Stimulated activated naive CD8-positive, alpha-beta T cell treated with anti-CD3 and anti-CD28 coated beads, Interleukin-15, Interleukin-2, amounts not matched to agents 100 ng/mL and 50 ng/mL, for 24 hours (primary cell): ENCODE measurements at regions not wholly inside any gene's neighbourhood (a gene's known extent, or its start where the extent isn't known, plus 50 kb on each side); places are given as distances from the start of the nearest gene placed in this dataset.
"Not testable (repeated sequence)": the region's sequence is repeated elsewhere in the genome, so short reads cannot be mapped to it uniquely, and the experiment has no call there.

Source experiments
- H3K27ac Mint-ChIP-seq: one replicate; pipeline ENCODE4 v1.8.0; 2021; ENCODE audit warnings: mild to moderate bottlenecking, mixed read lengths
- H3K27me3 Mint-ChIP-seq: one replicate; pipeline ENCODE4 v1.8.0; 2021; ENCODE audit warnings: mixed read lengths
- H3K36me3 Mint-ChIP-seq: one replicate; pipeline ENCODE4 v1.8.0; 2021; ENCODE audit warnings: low read depth, mixed read lengths
- H3K4me1 Mint-ChIP-seq: one replicate; pipeline ENCODE4 v1.8.0; 2021; ENCODE audit warnings: low read depth, mixed read lengths
- H3K4me3 Mint-ChIP-seq: one replicate; pipeline ENCODE4 v1.8.0; 2021; ENCODE audit warnings: mild to moderate bottlenecking, mixed read lengths
- H3K9me3 Mint-ChIP-seq: one replicate; pipeline ENCODE4 v1.8.0; 2021; ENCODE audit warnings: mixed read lengths

DNA sequence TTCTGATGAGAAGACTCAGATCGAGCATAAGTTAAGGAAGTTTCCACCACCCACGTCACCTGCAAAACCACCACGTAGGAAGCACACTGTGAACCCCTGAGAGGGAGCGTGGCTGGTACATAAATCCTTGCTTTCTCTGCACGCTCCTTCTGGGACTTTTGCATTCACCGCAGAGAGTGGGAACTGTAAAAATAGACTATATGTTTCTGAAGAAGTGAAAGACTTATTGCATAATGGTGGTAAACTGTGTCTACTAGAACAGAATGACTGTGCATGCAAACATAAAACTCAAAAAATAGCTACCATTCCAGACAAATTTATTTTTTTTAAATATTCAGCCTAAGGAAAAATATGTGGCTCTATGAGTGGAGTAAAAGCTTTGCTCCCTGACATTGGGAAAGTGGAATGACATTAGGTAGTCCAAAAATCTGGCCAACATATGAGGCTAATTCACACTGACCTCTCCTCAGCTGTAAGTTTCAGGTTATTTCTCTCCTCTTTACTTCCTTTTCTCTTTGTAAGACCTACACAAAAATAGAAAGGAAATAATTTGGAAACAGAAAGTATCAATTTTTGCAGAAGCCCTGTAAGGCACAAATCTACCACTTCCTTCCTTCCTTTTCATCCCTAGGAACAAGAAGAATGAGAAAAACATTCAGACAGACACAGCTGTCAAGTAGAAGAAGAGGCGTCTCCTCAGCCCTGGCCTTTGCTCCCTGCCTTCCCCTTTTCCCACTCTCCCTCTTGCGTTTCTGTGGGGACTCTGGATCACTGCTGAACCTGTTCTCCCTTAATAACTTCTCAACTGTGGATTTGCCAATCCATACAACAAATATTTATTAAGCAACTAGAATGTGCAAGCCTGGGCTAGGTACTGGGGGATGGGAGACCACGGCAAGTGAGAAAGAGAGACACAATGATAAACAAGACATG, 264.3 kb upstream of the FOXN3 start:
- Mint-ChIP-seq H3K27ac (peak overlapping the region; percentile 93), H3K36me3 (peaks cover 3% of the 10 kb centered on the region), H3K4me3 (peak overlapping the region; percentile 74), H3K27me3 (no peaks in the 10 kb centered on the region), H3K9me3 (peaks cover 8% of the 10 kb centered on the region), H3K4me1 (peaks cover 46% of the 10 kb centered on the region)

DNA sequence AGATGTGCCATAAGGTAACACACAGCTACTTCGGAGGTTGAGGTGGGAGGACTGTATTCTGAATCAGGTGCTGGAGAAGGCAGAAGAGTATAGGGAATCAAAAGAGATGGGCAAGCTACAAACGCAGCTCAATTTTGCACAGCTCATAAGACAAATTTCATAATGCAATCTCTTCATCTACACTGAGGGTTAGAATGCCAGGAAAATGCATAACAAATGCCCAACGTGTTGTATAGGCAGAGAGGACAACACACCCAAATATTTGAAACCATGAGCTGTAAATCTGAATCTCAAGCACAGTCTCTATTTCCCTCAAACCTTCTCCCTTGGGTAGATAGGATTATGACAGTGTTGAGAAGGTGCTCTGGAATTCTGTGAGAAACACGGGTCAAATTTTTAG, 263.1 kb upstream of the FOXN3 start:
- Mint-ChIP-seq H3K4me1 (peaks cover 57% of the 10 kb centered on the region), H3K36me3 (peaks cover 3% of the 10 kb centered on the region), H3K9me3 (peaks cover 1% of the 10 kb centered on the region), H3K4me3 (peak overlapping the region; percentile 2), H3K27ac (peak overlapping the region; percentile 93), H3K27me3 (no peaks in the 10 kb centered on the region)

DNA sequence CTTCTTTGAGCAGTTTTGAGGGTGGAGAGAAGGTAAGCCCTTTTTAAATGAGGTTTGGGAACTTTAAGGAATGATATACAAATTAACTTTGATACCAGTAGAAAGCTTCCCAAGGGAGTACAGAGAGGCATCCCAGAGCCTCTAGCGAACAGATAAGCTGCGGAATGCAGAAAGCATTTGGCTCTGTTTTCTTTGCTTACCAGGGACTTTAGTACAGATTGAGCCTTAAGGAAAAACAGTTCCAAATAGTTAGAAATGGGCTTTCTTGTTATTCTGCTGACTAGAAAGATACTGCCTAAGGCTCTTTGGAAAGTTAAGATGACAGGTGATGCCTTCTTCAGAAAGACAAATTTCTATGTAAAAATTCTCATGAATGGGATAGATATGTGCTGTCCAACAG, 261.7 kb upstream of the FOXN3 start:
- peaks cover 61% of the 10 kb centered on the region for H3K4me1 Mint-ChIP-seq
- no peak overlapping the region for H3K4me3 Mint-ChIP-seq
- H3K36me3 Mint-ChIP-seq, result no peaks in the 10 kb centered on the region
- no peak overlapping the region for H3K27ac Mint-ChIP-seq
- H3K9me3 Mint-ChIP-seq, result no peaks in the 10 kb centered on the region
- no peaks in the 10 kb centered on the region for H3K27me3 Mint-ChIP-seq

DNA sequence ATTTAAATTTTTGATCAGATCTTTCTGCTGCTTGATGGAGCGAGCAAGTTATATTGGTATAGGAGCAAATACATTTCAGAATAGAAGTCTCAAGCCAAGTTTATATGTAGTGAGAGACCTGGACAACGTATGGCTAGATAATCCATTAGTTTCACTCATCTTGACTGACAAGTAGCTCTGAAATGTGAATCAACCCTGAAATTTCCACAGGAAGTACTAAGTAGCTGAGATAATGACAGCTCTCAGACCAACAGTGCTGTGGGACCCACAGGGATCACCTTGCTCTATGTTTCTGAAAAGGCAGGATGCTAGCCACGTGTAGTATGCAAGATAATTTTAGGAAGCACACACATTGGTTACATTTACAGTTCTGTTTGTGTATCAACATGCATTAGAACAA, 258.6 kb upstream of the FOXN3 start:
- Mint-ChIP-seq H3K27me3 (no peaks in the 10 kb centered on the region), H3K4me1 (peaks cover 50% of the 10 kb centered on the region), H3K27ac (no peak overlapping the region), H3K4me3 (no peak overlapping the region), H3K9me3 (no peaks in the 10 kb centered on the region), H3K36me3 (no peaks in the 10 kb centered on the region)

DNA sequence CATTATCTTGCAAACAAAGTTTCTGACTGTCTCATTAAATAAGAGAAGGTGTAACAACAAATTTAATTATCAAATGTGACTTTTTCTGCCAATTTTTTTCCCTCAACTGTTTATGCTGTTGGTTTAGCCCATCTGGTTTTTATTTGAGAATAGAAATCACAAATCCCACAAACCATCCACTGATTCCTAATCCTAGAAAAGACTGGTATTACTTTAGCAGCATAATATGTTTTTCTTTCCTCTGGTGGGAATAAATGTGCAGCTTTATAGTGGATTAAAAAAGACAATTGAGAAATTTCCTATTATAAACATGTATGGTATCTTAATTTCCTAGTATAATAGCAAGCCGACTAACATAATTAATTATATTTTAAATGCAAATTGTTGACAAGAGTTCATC, 257.9 kb upstream of the FOXN3 start:
- Mint-ChIP-seq H3K27me3 (no peaks in the 10 kb centered on the region), H3K4me1 (peaks cover 43% of the 10 kb centered on the region), H3K36me3 (no peaks in the 10 kb centered on the region), H3K27ac (no peak overlapping the region), H3K9me3 (no peaks in the 10 kb centered on the region), H3K4me3 (no peak overlapping the region)

DNA sequence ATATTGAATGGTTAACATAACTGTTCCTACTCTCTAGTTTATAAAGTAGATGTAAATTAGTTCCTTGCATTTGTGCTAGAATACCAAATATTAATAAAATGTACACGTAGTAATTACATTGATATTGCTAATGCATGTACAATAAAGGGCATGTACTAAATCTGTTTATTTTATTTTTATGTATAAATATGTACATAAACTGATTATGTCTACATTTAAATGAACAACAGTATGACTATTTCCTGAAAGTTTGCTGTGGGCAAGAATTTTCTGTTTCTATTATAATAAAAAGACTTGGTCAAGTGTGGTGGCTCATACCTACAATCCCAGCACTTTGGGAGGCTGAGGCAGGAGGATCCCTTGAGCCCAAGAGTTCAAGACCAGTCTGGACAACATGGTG, 257.2 kb upstream of the FOXN3 start:
- Mint-ChIP-seq H3K27me3 (no peaks in the 10 kb centered on the region), H3K36me3 (no peaks in the 10 kb centered on the region), H3K27ac (no peak overlapping the region), H3K4me1 (peaks cover 44% of the 10 kb centered on the region), H3K4me3 (no peak overlapping the region), H3K9me3 (no peaks in the 10 kb centered on the region)

DNA sequence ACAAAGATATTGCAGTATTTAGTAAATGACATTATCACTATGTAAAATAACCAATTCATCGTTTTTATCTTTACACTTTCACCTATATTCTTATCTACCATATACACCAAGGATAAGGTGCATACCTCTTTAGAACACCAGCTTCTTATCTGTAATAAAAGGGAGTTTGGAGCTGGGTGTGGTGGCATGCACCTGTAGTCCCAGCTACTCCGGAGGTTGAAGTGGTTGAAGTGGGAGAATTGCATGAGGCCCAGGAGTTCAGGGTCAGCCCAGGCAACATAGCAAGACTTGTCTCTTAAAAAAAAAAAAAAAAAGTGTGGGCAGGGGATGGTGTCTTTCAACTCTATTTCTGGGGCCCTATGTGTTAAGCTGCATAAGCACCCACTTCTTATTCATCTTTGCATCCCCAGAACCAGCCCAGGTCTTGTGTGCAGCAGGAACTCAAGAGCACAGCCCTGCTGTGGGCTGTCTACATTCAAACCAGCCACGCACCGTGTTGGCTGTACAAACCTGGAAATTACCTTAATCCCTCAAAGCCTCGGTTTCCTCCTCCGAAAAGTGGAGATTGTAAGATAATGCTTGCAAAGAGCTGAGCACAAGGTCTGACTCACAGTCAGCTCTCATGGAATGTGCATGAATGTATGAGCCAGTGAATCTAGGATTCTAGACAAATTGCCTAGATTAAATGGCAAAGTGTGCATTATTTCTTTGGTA, 256.6 kb upstream of the FOXN3 start:
- Mint-ChIP-seq H3K27me3 (no peaks in the 10 kb centered on the region), H3K36me3 (no peaks in the 10 kb centered on the region), H3K4me3 (no peak overlapping the region), H3K27ac (no peak overlapping the region), H3K9me3 (no peaks in the 10 kb centered on the region), H3K4me1 (peaks cover 46% of the 10 kb centered on the region)

DNA sequence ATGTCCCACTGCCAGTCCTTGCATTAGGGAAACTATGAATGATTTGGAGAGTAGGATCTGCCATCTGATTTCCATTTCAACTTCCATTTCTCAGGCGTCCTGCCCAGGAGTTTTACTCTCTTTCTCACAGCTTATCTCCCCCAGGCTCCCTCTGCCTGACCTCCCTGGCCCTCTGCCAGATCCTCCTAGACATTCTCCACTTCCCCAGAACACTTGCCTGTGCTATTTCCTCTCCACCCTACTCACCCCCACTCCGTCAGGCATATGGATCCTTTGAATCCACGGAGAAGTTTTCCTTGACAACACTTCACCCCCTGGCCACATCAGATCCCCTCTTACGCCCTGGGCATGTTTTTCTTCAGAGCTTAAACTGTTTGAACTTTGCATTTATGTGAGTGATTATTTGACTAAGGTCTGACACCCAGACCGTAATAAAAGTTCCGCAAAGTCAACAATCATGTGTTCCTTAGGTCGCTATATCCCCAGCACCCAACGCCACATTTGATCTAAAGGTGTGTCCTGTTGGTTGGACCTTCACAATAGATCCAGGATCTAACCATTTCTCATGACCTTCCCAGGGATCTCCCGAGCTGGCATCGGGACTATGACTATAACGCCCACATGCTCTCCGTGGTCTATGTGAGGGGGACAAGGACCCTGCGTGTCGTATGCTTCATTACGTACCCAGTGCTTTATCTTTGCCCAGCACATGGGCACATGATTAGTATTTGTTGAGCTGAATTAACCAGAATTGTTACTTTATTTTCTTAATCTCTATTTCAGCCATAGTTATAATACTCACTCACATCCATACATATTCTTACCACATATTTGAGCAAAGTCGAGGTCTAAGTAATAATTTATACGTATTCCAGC, 255.8 kb upstream of the FOXN3 start:
- peaks cover 49% of the 10 kb centered on the region for H3K4me1 Mint-ChIP-seq
- no peaks in the 10 kb centered on the region for H3K27me3 Mint-ChIP-seq
- peaks cover 6% of the 10 kb centered on the region for H3K9me3 Mint-ChIP-seq
- no peak overlapping the region for H3K4me3 Mint-ChIP-seq
- no peaks in the 10 kb centered on the region for H3K36me3 Mint-ChIP-seq
- no peak overlapping the region for H3K27ac Mint-ChIP-seq

DNA sequence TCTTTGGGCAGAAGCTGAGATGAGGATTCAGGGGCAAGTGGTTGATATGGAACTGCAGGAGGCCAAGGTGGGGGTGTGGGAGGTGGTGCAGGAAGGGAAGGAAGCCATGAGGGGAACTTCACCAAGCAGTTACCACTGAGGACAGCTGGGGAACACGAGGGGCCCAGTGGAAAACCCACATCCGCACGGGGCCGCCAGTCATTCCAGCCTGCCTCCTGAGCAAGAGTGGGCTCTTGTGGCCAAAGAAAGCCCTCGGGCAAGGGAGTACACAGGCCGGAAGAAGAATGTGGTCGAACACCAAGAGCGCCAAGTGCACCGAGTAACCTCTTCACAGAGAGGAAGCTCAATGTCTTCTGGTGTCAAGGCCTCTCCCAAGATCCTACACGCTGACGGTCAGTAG, 252.2 kb upstream of the FOXN3 start:
- Mint-ChIP-seq H3K36me3 (no peaks in the 10 kb centered on the region), H3K27ac (peak overlapping the region; percentile 84), H3K27me3 (no peaks in the 10 kb centered on the region), H3K4me1 (peaks cover 44% of the 10 kb centered on the region), H3K9me3 (peaks cover 13% of the 10 kb centered on the region), H3K4me3 (no peak overlapping the region)

DNA sequence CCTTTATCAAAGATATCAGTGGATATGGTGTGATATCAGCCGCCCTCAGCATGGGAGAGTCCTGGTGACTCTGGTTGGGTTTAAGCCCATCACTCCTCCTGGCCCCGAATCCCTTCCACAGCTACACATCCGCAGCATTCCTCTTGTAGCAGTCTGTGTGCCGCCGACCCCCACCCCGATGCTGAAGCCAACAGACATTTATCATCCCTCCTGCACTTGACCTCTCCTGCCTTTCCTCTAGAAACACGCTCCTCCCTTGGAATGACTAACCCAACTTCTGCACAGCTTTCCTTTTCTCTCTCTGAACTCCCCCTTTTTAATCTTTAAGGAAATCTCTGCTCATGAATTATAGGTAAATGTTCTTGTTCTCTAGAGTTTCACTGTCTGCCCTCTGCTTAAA, 250.9 kb upstream of the FOXN3 start:
- Mint-ChIP-seq H3K4me1 (peaks cover 32% of the 10 kb centered on the region), H3K27me3 (no peaks in the 10 kb centered on the region), H3K36me3 (no peaks in the 10 kb centered on the region), H3K4me3 (no peak overlapping the region), H3K9me3 (peaks cover 13% of the 10 kb centered on the region), H3K27ac (peak overlapping the region; percentile 22)

DNA sequence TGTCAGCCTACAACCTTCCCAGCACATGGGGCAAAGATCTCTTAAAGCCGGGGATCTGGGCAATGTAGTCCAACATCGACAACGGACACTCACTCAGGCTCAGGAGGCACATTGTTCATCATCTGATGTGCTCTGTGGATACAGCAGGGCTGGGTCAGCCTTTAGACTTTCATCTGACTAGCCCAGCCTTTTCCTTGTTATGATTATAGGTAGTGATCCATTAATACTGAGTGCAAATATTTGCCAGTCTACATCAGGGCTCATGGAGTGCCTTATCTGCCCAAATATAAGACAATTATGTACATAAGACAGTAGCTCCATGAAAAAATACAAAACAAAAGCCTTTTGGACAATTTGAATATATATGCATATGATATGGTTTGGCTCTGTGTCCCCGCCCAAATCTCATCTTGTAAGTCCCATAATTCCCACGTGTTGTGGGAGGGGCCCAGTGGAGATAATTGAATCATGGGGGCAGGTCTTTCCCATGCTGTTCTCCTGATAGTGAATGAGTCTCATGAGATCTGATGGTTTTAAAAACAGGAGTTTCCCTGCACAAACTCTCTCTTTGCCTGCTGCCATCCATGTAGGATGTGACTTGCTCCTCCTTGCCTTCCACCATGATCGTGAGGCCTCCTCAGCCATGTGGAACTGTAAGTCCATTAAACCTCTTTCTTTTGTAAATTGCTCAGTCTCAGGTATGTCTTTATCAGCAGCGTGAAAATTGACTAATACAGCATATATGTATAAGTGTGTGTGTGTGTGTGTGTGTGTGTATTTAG, 248.5 kb upstream of the FOXN3 start:
- H3K4me3 Mint-ChIP-seq, H3K27ac Mint-ChIP-seq, H3K27me3 Mint-ChIP-seq, H3K36me3 Mint-ChIP-seq: not testable (repeated sequence)
- Mint-ChIP-seq H3K4me1 (peaks cover 26% of the 10 kb centered on the region), H3K9me3 (peaks cover 19% of the 10 kb centered on the region)

DNA sequence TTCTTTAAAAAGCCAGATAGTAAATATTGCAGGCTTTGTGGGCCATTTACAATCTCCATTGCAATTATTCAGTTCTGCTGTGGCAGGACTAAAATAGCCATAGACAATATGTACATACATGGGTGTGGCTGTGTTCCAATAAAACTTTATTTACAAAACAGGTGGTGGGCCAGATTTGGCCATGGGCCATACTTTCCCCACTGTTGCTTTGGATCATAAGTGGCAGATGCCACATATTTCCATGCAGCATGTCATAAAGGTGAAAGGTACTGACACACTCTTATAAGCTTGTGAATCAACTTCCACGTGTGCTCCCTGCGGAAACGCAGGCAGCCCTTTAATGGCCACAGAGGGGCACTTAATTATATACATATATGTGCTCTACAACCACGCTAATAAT, 244.4 kb upstream of the FOXN3 start:
- peaks cover 4% of the 10 kb centered on the region for H3K36me3 Mint-ChIP-seq
- H3K4me3 Mint-ChIP-seq, result no peak overlapping the region

DNA sequence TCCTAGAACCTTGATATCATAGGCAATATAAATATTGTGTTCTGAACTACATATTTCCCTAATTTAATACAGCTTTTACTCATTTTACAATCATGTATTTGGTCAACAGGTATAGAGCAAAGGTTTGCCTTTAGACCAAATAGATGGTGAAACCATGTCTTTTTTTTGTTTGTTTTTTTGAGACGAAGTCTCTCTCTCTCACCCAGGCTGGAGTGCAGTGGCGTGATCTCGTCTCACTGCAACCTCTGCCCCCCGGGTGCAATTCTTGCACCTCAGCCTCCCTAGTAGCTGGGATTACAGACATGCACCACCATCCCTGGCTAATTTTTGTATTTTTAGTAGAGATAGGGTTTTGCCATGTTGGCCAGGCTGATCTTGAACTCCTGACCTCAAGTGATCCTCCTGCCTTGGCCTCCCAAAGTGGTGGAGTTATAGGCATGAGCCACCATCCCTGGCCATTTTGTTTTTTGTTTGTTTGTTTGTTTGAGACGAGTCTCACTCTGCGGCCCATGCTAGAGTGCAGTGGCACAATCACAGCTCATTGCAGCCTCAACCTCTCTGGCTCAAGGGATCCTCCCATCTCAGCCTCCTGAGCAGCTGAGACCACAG, 243.7 kb upstream of the FOXN3 start:
- not testable (repeated sequence) for H3K27ac Mint-ChIP-seq, H3K4me3 Mint-ChIP-seq, H3K36me3 Mint-ChIP-seq, H3K27me3 Mint-ChIP-seq
- Mint-ChIP-seq H3K4me1 (peaks cover 12% of the 10 kb centered on the region), H3K9me3 (peaks cover 21% of the 10 kb centered on the region)

More for the DNA sequence above, 244.4 kb upstream of the FOXN3 start:
- Mint-ChIP-seq H3K27ac (no peak overlapping the region), H3K9me3 (peaks cover 20% of the 10 kb centered on the region), H3K27me3 (no peaks in the 10 kb centered on the region), H3K4me1 (peaks cover 12% of the 10 kb centered on the region)

DNA sequence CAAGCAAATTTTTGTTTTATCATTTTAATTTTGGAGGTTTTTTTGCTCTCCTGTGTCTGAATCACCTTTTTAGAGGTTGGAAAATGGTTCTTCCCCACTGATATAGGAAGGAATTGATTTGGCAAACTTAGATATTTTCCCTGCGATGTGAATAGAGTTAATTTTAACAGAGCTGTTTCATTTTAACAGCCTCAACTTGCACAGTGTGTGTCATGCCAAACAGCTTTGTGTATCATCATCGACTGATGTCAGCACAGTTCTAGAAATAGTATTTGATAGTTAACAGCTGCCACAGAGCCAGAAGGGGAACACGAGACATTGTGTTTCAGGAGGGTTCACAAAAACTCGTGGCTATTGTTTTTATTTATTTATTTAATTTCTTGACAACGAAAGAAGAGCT, 243.1 kb upstream of the FOXN3 start:
- no peaks in the 10 kb centered on the region for H3K27me3 Mint-ChIP-seq
- no peak overlapping the region for H3K4me3 Mint-ChIP-seq
- peaks cover 12% of the 10 kb centered on the region for H3K4me1 Mint-ChIP-seq
- peaks cover 21% of the 10 kb centered on the region for H3K9me3 Mint-ChIP-seq
- H3K36me3 Mint-ChIP-seq, result peaks cover 4% of the 10 kb centered on the region
- no peak overlapping the region for H3K27ac Mint-ChIP-seq
